ENCODE measurements at regions not wholly inside any gene's neighbourhood (a gene's known extent, or its start where the extent isn't known, plus 50 kb on each side); places are given as distances from the start of the nearest gene placed in this dataset.

DNA sequence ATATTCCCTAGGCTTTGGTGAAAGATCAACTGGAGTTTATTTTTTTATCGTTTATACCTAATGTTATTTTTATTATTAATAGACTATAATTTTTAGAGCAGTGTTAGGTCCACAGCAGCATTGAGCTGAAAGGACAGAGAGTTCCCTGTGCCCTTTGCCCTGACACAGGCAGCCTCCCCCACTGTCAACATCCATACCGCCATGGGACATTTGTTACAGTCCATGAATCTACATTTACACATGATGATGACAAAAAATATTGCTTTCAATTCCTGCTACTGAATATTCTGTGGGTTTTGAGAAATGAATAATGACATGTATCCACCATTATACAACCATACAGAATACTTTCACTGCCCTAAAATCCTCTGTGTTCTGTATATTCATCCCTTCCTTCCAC lies 1297.5 kb upstream of the SORCS1 start:
- Histone ChIP-seq H3K27ac (ENCODE audit: low read depth, low read length, poor library complexity, severe bottlenecking) (no peak overlapping the region), H4K20me1 (ENCODE audit: insufficient read depth, low read length) (no peaks in the 10 kb centered on the region), H3K4me2 (ENCODE audit: low read length) (no peak overlapping the region), H2AFZ (ENCODE audit: low read length) (no peak overlapping the region), H3K4me3 (ENCODE audit: low read depth, low read length, poor library complexity, severe bottlenecking) (no peak overlapping the region), H3K4me1 (ENCODE audit: insufficient read depth, low read length, poor library complexity, severe bottlenecking) (no peaks in the 10 kb centered on the region), H3K9me2 (ENCODE audit: insufficient read depth, low read length) (no peaks in the 10 kb centered on the region), H3K9me3 (ENCODE audit: low read length) (no peaks in the 10 kb centered on the region), H3K36me3 (ENCODE audit: insufficient read depth, low read length) (no peaks in the 10 kb centered on the region), H3K79me2 (ENCODE audit: insufficient read depth, low read depth, low read length) (no peaks in the 10 kb centered on the region)
- ChIA-PET POLR2A (no interaction called here), CTCF (ENCODE audit: unreplicated experiment) (no interaction called here)
- BruUV-seq (replicated peaks) = no TSS peak
- intact Hi-C loops (cut with micrococcal nuclease; ENCODE audit: unreplicated experiment) = no loop called here
- TF ChIP-seq, protein P1, sequence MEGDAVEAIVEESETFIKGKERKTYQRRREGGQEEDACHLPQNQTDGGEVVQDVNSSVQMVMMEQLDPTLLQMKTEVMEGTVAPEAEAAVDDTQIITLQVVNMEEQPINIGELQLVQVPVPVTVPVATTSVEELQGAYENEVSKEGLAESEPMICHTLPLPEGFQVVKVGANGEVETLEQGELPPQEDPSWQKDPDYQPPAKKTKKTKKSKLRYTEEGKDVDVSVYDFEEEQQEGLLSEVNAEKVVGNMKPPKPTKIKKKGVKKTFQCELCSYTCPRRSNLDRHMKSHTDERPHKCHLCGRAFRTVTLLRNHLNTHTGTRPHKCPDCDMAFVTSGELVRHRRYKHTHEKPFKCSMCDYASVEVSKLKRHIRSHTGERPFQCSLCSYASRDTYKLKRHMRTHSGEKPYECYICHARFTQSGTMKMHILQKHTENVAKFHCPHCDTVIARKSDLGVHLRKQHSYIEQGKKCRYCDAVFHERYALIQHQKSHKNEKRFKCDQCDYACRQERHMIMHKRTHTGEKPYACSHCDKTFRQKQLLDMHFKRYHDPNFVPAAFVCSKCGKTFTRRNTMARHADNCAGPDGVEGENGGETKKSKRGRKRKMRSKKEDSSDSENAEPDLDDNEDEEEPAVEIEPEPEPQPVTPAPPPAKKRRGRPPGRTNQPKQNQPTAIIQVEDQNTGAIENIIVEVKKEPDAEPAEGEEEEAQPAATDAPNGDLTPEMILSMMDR (conservative IDR thresholded peaks at IDR 0.05; ENCODE audit: low read length) = no peak
- no peak for TF ChIP-seq EZH2phosphoT487 (IDR thresholded peaks at IDR 0.05; ENCODE audit: borderline replicate concordance, low read depth, low read length)
- no peak for DNase-seq (ENCODE audit: low spot score)

DNA sequence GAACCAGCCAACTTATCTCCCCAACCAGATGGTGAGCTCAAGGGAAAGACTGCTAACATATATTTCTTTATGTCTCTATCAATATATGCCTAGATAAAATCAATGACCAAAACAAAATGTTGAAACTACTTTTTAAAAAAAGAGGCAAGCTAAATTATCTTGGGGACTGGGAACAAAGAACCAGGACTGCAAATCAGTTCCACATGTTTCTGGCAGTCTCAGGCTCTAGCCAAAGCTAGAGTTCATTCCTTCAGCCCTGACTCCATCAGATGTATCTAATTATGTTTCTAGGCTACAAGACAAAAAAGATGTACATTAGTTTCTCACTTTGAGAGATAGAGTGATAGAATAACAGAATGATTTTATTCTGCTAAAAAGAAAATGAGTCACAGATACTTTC lies 1290.3 kb upstream of the SORCS1 start:
- Histone ChIP-seq H3K4me1 (ENCODE audit: insufficient read depth, low read length, poor library complexity, severe bottlenecking) (no peaks in the 10 kb centered on the region), H3K27ac (ENCODE audit: low read depth, low read length, poor library complexity, severe bottlenecking) (no peak overlapping the region), H3K9me2 (ENCODE audit: insufficient read depth, low read length) (no peaks in the 10 kb centered on the region), H3K4me2 (ENCODE audit: low read length) (no peak overlapping the region), H4K20me1 (ENCODE audit: insufficient read depth, low read length) (no peaks in the 10 kb centered on the region), H3K79me2 (ENCODE audit: insufficient read depth, low read depth, low read length) (no peaks in the 10 kb centered on the region), H3K4me3 (ENCODE audit: low read depth, low read length, poor library complexity, severe bottlenecking) (no peak overlapping the region), H2AFZ (ENCODE audit: low read length) (no peak overlapping the region), H3K9me3 (ENCODE audit: low read length) (no peaks in the 10 kb centered on the region), H3K36me3 (ENCODE audit: insufficient read depth, low read length) (no peaks in the 10 kb centered on the region)
- intact Hi-C loops (cut with micrococcal nuclease; ENCODE audit: unreplicated experiment) = no loop called here
- CTCF ChIA-PET (ENCODE audit: unreplicated experiment) = no interaction called here
- no peak for TF ChIP-seq EZH2phosphoT487 (IDR thresholded peaks at IDR 0.05; ENCODE audit: borderline replicate concordance, low read depth, low read length)
- TF ChIP-seq, protein P1 (conservative IDR thresholded peaks at IDR 0.05; ENCODE audit: low read length) = no peak
- DNase-seq (ENCODE audit: low spot score) = no peak
- no TSS peak for BruUV-seq (replicated peaks)
- POLR2A ChIA-PET = interaction anchor here (0.7 kb wide), 1 partner anchor 119 kb away, joined by 3 read pairs; no protein-coding TSS in a partner anchor

DNA sequence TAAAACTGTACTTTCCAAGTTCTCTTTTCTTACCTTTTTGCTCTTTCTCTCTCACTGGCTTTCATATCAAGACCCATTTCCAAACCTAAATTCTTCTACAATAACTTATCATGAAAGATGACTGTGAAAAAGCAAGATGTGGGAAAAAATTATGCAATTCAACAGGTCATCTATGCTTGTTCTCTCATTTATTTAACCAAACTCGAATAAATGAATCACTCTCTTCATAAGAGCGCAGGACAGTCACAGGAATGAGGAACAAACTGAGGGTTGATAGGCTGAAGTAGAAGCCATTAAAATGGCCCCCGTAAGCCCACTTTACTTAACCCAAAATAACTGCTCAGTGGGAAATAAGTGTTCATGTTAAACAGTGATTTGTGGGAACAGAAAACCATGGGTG lies 1289.7 kb upstream of the SORCS1 start:
- Histone ChIP-seq H3K9me3 (ENCODE audit: low read length) (no peaks in the 10 kb centered on the region), H3K9me2 (ENCODE audit: insufficient read depth, low read length) (no peaks in the 10 kb centered on the region), H3K4me2 (ENCODE audit: low read length) (no peak overlapping the region), H3K4me1 (ENCODE audit: insufficient read depth, low read length, poor library complexity, severe bottlenecking) (no peaks in the 10 kb centered on the region), H3K79me2 (ENCODE audit: insufficient read depth, low read depth, low read length) (no peaks in the 10 kb centered on the region), H3K4me3 (ENCODE audit: low read depth, low read length, poor library complexity, severe bottlenecking) (no peak overlapping the region), H2AFZ (ENCODE audit: low read length) (no peak overlapping the region), H3K27ac (ENCODE audit: low read depth, low read length, poor library complexity, severe bottlenecking) (no peak overlapping the region), H3K36me3 (ENCODE audit: insufficient read depth, low read length) (no peaks in the 10 kb centered on the region), H4K20me1 (ENCODE audit: insufficient read depth, low read length) (no peaks in the 10 kb centered on the region)
- ChIA-PET POLR2A (no interaction called here), CTCF (ENCODE audit: unreplicated experiment) (no interaction called here)
- TF ChIP-seq, protein P1 (conservative IDR thresholded peaks at IDR 0.05; ENCODE audit: low read length) = no peak
- TF ChIP-seq EZH2phosphoT487 (IDR thresholded peaks at IDR 0.05; ENCODE audit: borderline replicate concordance, low read depth, low read length) = no peak
- DNase-seq (ENCODE audit: low spot score) = no peak
- BruUV-seq (replicated peaks) = no TSS peak
- intact Hi-C loops (cut with micrococcal nuclease; ENCODE audit: unreplicated experiment) = no loop called here

Measured in OCI-LY7 (cell line).